ENCODE measurements at regions not wholly inside any gene's neighbourhood (a gene's known extent, or its start where the extent isn't known, plus 50 kb on each side); places are given as distances from the start of the nearest gene placed in this dataset.

- H3K9me3 Mint-ChIP-seq (ENCODE audit: unreplicated experiment) = no peaks in the 10 kb centered on the region
- H3K27me3 Mint-ChIP-seq (ENCODE audit: unreplicated experiment) = no peaks in the 10 kb centered on the region
- no peaks in the 10 kb centered on the region for H3K4me1 Mint-ChIP-seq (ENCODE audit: low read depth, unreplicated experiment)
- no peak overlapping the region for H3K27ac Mint-ChIP-seq (ENCODE audit: unreplicated experiment)
- DNase-seq = no peak
- TF ChIP-seq, protein P1, sequence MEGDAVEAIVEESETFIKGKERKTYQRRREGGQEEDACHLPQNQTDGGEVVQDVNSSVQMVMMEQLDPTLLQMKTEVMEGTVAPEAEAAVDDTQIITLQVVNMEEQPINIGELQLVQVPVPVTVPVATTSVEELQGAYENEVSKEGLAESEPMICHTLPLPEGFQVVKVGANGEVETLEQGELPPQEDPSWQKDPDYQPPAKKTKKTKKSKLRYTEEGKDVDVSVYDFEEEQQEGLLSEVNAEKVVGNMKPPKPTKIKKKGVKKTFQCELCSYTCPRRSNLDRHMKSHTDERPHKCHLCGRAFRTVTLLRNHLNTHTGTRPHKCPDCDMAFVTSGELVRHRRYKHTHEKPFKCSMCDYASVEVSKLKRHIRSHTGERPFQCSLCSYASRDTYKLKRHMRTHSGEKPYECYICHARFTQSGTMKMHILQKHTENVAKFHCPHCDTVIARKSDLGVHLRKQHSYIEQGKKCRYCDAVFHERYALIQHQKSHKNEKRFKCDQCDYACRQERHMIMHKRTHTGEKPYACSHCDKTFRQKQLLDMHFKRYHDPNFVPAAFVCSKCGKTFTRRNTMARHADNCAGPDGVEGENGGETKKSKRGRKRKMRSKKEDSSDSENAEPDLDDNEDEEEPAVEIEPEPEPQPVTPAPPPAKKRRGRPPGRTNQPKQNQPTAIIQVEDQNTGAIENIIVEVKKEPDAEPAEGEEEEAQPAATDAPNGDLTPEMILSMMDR (IDR thresholded peaks at IDR 0.05; ENCODE audit: partially characterized antibody, unreplicated experiment) = no peak
- H3K36me3 Mint-ChIP-seq (ENCODE audit: unreplicated experiment) = no peaks in the 10 kb centered on the region
- H3K4me3 Mint-ChIP-seq (ENCODE audit: unreplicated experiment) = no peak overlapping the region
Measured at GRCh38 chr6:76708641-76709331, 636.3 kb upstream of the IMPG1 start.

- Mint-ChIP-seq H3K9me3 (ENCODE audit: unreplicated experiment) (no peaks in the 10 kb centered on the region), H3K4me3 (ENCODE audit: unreplicated experiment) (no peak overlapping the region), H3K27me3 (ENCODE audit: unreplicated experiment) (no peaks in the 10 kb centered on the region), H3K36me3 (ENCODE audit: unreplicated experiment) (no peaks in the 10 kb centered on the region), H3K4me1 (ENCODE audit: low read depth, unreplicated experiment) (no peaks in the 10 kb centered on the region), H3K27ac (ENCODE audit: unreplicated experiment) (no peak overlapping the region)
- DNase-seq = no peak
- TF ChIP-seq, protein P1 (IDR thresholded peaks at IDR 0.05; ENCODE audit: partially characterized antibody, unreplicated experiment) = no peak
Measured at GRCh38 chr6:76707630-76708029, 635.2 kb upstream of the IMPG1 start.

GRCh38 chr6:76706631-76707030, 634.2 kb upstream of the IMPG1 start:
- H3K27ac Mint-ChIP-seq (ENCODE audit: unreplicated experiment) = no peak overlapping the region
- TF ChIP-seq, protein P1 (IDR thresholded peaks at IDR 0.05; ENCODE audit: partially characterized antibody, unreplicated experiment) = no peak
- no peaks in the 10 kb centered on the region for H3K27me3 Mint-ChIP-seq (ENCODE audit: unreplicated experiment)
- H3K36me3 Mint-ChIP-seq (ENCODE audit: unreplicated experiment) = no peaks in the 10 kb centered on the region
- no peaks in the 10 kb centered on the region for H3K4me1 Mint-ChIP-seq (ENCODE audit: low read depth, unreplicated experiment)
- H3K4me3 Mint-ChIP-seq (ENCODE audit: unreplicated experiment) = no peak overlapping the region
- H3K9me3 Mint-ChIP-seq (ENCODE audit: unreplicated experiment) = no peaks in the 10 kb centered on the region
- DNase-seq = no peak

DNA sequence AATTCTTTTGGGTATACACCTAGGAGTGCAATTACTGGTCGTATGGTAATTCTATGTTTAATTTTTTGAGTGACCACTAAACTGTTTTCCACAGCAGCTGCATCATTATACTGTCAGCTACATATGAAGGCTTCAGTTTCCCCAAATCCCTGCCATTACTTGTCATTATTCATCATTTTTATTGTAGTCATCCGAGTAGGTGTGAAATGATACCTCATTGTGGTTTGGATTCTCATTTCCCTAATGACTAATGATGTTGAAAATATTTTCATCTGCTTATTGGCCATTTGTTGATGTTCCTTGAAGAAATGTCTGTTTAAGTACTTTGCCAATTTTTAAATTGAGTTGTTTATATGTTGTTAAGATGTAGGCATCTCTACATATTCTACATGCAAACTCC, 633.6 kb upstream of the IMPG1 start:
- Mint-ChIP-seq H3K9me3 (ENCODE audit: unreplicated experiment) (no peaks in the 10 kb centered on the region), H3K4me3 (ENCODE audit: unreplicated experiment) (no peak overlapping the region), H3K27ac (ENCODE audit: unreplicated experiment) (no peak overlapping the region), H3K27me3 (ENCODE audit: unreplicated experiment) (no peaks in the 10 kb centered on the region), H3K36me3 (ENCODE audit: unreplicated experiment) (no peaks in the 10 kb centered on the region), H3K4me1 (ENCODE audit: low read depth, unreplicated experiment) (no peaks in the 10 kb centered on the region)
- no peak for DNase-seq
- TF ChIP-seq, protein P1 (IDR thresholded peaks at IDR 0.05; ENCODE audit: partially characterized antibody, unreplicated experiment) = no peak

GRCh38 chr6:76703786-76704185, 631.3 kb upstream of the IMPG1 start:
- no peak overlapping the region for H3K4me3 Mint-ChIP-seq (ENCODE audit: unreplicated experiment)
- no peaks in the 10 kb centered on the region for H3K27me3 Mint-ChIP-seq (ENCODE audit: unreplicated experiment)
- TF ChIP-seq, protein P1 (IDR thresholded peaks at IDR 0.05; ENCODE audit: partially characterized antibody, unreplicated experiment) = no peak
- no peak for DNase-seq
- no peaks in the 10 kb centered on the region for H3K9me3 Mint-ChIP-seq (ENCODE audit: unreplicated experiment)
- no peak overlapping the region for H3K27ac Mint-ChIP-seq (ENCODE audit: unreplicated experiment)
- H3K4me1 Mint-ChIP-seq (ENCODE audit: low read depth, unreplicated experiment) = no peaks in the 10 kb centered on the region
- no peaks in the 10 kb centered on the region for H3K36me3 Mint-ChIP-seq (ENCODE audit: unreplicated experiment)
